ENCODE measurements at regions not wholly inside any gene's neighbourhood (a gene's known extent, or its start where the extent isn't known, plus 50 kb on each side); places are given as distances from the start of the nearest gene placed in this dataset.

DNA sequence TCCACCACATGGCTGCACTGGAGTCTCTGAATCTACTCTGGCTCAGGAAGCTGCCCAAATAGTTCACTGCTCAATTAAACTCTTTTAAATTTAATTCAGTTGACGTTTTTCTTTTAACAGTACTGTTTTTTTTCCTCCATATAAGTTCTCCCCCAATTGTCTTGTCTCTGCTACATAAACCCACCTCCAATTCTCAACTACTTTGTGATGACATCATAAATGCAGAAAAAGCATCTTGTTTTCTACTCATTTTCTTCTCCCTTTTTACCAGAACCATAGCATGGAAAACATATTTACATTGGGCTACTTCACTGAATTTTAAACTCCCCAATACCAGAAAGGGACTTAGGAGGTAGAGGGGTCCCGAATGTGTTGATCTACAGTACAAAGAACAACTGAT lies 270.4 kb downstream of the GPD2 start:
- Histone ChIP-seq H3K27me3 (ENCODE audit: control insufficient read depth, insufficient read depth, low read length) (no peaks in the 10 kb centered on the region), H3K27ac (ENCODE audit: low read length) (no peak overlapping the region), H3K4me1 (ENCODE audit: control insufficient read depth, insufficient read depth, low read length) (no peaks in the 10 kb centered on the region), H3K36me3 (ENCODE audit: control insufficient read depth, insufficient read depth, low read length) (no peaks in the 10 kb centered on the region), H3K9me3 (ENCODE audit: control insufficient read depth, insufficient read depth, low read depth, low read length) (no peaks in the 10 kb centered on the region), H3K4me3 (ENCODE audit: low read depth in 2 of 2, low read length in 2 of 2) (no peak overlapping the region)
- ATAC-seq (no peak), DNase-seq (ENCODE audit: low read depth, low spot score) (no peak)
- no TSS peak for BruUV-seq (replicated peaks)
- intact Hi-C loops (cut with micrococcal nuclease; ENCODE audit: unreplicated experiment) = no loop called here
- CTCF ChIA-PET = no interaction called here
- in situ Hi-C loops (cut with HindIII; ENCODE audit: low pct_unique_long_range_greater_than_20kb, low sequenced_read_pairs) = no loop called here
- POLR2A ChIA-PET = no interaction called here
- TF ChIP-seq POLR2AphosphoS5 (IDR thresholded peaks at IDR 0.05; ENCODE audit: low read depth, low read length) = no peak
- TF ChIP-seq, protein P1, sequence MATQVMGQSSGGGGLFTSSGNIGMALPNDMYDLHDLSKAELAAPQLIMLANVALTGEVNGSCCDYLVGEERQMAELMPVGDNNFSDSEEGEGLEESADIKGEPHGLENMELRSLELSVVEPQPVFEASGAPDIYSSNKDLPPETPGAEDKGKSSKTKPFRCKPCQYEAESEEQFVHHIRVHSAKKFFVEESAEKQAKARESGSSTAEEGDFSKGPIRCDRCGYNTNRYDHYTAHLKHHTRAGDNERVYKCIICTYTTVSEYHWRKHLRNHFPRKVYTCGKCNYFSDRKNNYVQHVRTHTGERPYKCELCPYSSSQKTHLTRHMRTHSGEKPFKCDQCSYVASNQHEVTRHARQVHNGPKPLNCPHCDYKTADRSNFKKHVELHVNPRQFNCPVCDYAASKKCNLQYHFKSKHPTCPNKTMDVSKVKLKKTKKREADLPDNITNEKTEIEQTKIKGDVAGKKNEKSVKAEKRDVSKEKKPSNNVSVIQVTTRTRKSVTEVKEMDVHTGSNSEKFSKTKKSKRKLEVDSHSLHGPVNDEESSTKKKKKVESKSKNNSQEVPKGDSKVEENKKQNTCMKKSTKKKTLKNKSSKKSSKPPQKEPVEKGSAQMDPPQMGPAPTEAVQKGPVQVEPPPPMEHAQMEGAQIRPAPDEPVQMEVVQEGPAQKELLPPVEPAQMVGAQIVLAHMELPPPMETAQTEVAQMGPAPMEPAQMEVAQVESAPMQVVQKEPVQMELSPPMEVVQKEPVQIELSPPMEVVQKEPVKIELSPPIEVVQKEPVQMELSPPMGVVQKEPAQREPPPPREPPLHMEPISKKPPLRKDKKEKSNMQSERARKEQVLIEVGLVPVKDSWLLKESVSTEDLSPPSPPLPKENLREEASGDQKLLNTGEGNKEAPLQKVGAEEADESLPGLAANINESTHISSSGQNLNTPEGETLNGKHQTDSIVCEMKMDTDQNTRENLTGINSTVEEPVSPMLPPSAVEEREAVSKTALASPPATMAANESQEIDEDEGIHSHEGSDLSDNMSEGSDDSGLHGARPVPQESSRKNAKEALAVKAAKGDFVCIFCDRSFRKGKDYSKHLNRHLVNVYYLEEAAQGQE (IDR thresholded peaks at IDR 0.05; ENCODE audit: insufficient read depth in 1 of 2, low read depth in 2 of 2, low read length in 1 of 2) = no peak
- TF ChIP-seq TCF7L2 (IDR thresholded peaks at IDR 0.05; ENCODE audit: low read depth, low read length) = no peak
- no peak for TF ChIP-seq SIN3A (IDR thresholded peaks at IDR 0.05; ENCODE audit: borderline replicate concordance, insufficient read depth, low read depth, low read length)
- TF ChIP-seq, protein P2, sequence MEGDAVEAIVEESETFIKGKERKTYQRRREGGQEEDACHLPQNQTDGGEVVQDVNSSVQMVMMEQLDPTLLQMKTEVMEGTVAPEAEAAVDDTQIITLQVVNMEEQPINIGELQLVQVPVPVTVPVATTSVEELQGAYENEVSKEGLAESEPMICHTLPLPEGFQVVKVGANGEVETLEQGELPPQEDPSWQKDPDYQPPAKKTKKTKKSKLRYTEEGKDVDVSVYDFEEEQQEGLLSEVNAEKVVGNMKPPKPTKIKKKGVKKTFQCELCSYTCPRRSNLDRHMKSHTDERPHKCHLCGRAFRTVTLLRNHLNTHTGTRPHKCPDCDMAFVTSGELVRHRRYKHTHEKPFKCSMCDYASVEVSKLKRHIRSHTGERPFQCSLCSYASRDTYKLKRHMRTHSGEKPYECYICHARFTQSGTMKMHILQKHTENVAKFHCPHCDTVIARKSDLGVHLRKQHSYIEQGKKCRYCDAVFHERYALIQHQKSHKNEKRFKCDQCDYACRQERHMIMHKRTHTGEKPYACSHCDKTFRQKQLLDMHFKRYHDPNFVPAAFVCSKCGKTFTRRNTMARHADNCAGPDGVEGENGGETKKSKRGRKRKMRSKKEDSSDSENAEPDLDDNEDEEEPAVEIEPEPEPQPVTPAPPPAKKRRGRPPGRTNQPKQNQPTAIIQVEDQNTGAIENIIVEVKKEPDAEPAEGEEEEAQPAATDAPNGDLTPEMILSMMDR (IDR thresholded peaks at IDR 0.05) = no peak

DNA sequence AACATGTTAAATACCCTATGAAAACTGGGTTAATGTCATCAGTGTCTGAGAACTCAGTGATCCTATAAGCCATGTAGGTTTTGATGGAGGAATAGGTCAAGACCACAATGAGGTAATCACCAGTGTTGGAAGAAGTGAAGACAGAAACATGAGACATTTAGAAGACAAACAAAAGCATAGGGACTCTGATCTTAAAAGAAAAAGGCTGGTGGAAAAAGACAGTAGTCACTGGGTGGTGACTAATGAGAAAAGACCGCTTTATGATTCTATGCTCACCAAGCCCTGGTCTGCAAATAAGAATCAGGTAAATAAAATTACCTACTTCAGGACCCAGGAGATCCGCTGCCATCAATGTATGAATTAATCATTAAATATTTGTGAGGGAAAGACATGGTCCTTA lies 271.9 kb downstream of the GPD2 start:
- ChIA-PET POLR2A (no interaction called here), CTCF (no interaction called here)
- in situ Hi-C loops (cut with HindIII; ENCODE audit: low pct_unique_long_range_greater_than_20kb, low sequenced_read_pairs) (no loop called here), intact Hi-C loops (cut with micrococcal nuclease; ENCODE audit: unreplicated experiment) (no loop called here)
- Histone ChIP-seq H3K4me3 (ENCODE audit: low read depth in 2 of 2, low read length in 2 of 2) (no peak overlapping the region), H3K27me3 (ENCODE audit: control insufficient read depth, insufficient read depth, low read length) (no peaks in the 10 kb centered on the region), H3K36me3 (ENCODE audit: control insufficient read depth, insufficient read depth, low read length) (no peaks in the 10 kb centered on the region), H3K9me3 (ENCODE audit: control insufficient read depth, insufficient read depth, low read depth, low read length) (no peaks in the 10 kb centered on the region), H3K27ac (ENCODE audit: low read length) (no peak overlapping the region), H3K4me1 (ENCODE audit: control insufficient read depth, insufficient read depth, low read length) (no peaks in the 10 kb centered on the region)
- no peak for TF ChIP-seq SIN3A (IDR thresholded peaks at IDR 0.05; ENCODE audit: borderline replicate concordance, insufficient read depth, low read depth, low read length)
- no peak for TF ChIP-seq TCF7L2 (IDR thresholded peaks at IDR 0.05; ENCODE audit: low read depth, low read length)
- ATAC-seq = no peak
- no TSS peak for BruUV-seq (replicated peaks)
- DNase-seq (ENCODE audit: low read depth, low spot score) = no peak

DNA sequence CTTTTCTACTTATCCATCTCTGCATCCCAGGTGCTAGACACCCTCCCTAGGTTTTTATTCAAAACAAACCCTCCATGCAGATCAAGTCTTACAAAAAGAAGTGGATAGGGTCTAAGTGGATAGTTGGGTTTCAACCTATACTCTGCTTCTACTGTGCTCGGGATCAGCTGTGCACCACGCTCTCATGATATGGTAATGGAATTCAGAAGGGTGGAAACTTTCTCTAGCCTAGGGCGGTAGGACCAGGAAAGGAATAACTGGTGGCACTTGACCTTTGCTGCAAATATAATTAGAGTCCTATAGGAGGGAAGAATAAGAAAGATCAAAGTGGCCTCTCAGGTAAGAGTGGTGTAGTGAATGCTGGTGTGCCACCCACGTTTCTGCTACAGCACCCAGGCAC lies 272.9 kb downstream of the GPD2 start:
- ChIA-PET CTCF (no interaction called here), POLR2A (no interaction called here)
- H3K36me3 ChIP-seq (ENCODE audit: control insufficient read depth, insufficient read depth, low read length) = no peaks in the 10 kb centered on the region
- intact Hi-C loops (cut with micrococcal nuclease; ENCODE audit: unreplicated experiment) = no loop called here
- TF ChIP-seq, protein P1 (IDR thresholded peaks at IDR 0.05; ENCODE audit: insufficient read depth in 1 of 2, low read depth in 2 of 2, low read length in 1 of 2) = no peak
- TF ChIP-seq, protein P2 (IDR thresholded peaks at IDR 0.05) = no peak
- no peak for TF ChIP-seq POLR2AphosphoS5 (IDR thresholded peaks at IDR 0.05; ENCODE audit: low read depth, low read length)
- TF ChIP-seq TCF7L2 (IDR thresholded peaks at IDR 0.05; ENCODE audit: low read depth, low read length) = no peak
- TF ChIP-seq SIN3A (IDR thresholded peaks at IDR 0.05; ENCODE audit: borderline replicate concordance, insufficient read depth, low read depth, low read length) = no peak
- no peak overlapping the region for H3K4me3 ChIP-seq (ENCODE audit: low read depth in 2 of 2, low read length in 2 of 2)
- H3K27me3 ChIP-seq (ENCODE audit: control insufficient read depth, insufficient read depth, low read length) = no peaks in the 10 kb centered on the region
- no peaks in the 10 kb centered on the region for H3K9me3 ChIP-seq (ENCODE audit: control insufficient read depth, insufficient read depth, low read depth, low read length)
- in situ Hi-C loops (cut with HindIII; ENCODE audit: low pct_unique_long_range_greater_than_20kb, low sequenced_read_pairs) = no loop called here
- BruUV-seq (replicated peaks) = no TSS peak
- no peak overlapping the region for H3K27ac ChIP-seq (ENCODE audit: low read length)
- no peak for DNase-seq (ENCODE audit: low read depth, low spot score)
- no peak for ATAC-seq
- no peaks in the 10 kb centered on the region for H3K4me1 ChIP-seq (ENCODE audit: control insufficient read depth, insufficient read depth, low read length)
